ENCODE measurements at regions not wholly inside any gene's neighbourhood (a gene's known extent, or its start where the extent isn't known, plus 50 kb on each side); places are given as distances from the start of the nearest gene placed in this dataset.

DNA sequence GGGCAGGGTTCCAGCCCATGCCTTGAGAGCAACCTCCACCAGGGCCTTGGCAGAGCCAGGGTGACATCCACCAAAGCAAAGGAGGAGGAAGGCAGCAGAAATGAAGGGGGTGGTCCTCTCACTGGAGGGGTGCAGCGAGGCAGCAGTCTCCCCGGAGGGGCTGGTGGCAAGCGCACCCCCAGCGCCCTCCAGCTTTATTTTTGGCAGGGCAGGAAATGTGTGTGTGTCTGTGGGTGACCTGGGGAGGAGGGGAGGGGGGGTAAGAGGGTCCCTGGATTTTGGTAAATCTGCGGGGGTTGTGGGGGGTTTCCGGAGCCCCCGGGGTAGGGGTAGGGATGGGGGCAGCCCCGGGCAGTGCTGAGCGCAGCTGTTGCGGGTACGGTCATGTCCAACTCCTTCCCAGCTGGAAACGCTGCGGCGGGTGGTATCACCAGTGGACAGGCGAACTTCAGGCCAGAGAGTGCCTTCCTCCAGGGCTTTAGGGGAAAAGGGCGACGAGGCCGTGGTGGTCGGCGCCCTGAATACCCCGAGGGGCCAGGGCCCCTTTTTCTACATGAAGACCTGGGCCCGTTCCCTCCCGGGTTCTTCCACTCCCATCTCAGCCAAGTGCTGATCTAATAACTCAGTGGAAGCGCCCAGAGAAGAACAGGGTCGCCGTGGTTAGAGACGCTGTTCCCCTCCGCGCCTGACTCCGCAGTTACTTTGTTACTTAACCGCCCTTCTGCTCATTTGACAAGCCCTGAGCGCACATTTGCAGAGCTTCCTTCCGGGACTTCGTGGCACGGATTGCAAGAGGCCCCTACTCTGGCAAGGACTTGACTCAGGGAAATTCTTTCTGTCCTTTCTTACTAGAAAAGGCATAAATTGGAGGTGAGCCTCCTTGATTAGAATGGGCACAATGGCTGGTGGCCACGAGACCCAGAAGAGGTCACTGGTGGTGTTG lies 55.2 kb downstream of the FOS start:
- DNase-seq (ENCODE audit: low read depth): no peak

DNA sequence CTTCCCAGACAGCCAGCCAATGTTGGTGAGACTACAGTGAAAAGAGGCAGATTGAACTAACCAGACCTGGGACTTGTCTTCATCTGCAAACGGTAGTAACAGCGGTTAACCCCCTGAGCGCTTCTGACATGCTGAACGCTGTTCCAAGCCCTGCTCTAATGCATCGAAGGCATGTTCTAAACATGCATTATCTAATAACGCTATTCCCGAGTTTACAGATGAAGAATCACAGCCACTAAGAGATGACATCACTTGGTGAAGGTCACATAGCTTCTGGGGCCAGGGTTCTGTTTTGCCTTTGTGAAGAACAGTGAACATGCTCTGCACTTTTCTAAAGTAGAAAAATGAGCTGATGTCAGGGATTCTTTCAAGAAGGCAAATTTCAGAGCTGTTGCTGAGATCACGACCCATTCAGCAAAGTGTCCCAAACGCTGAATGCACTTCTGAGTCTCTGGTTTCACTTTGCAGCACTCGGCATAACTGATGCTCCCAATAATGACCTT lies 56.0 kb downstream of the FOS start:
- DNase-seq (ENCODE audit: low read depth): no peak

DNA sequence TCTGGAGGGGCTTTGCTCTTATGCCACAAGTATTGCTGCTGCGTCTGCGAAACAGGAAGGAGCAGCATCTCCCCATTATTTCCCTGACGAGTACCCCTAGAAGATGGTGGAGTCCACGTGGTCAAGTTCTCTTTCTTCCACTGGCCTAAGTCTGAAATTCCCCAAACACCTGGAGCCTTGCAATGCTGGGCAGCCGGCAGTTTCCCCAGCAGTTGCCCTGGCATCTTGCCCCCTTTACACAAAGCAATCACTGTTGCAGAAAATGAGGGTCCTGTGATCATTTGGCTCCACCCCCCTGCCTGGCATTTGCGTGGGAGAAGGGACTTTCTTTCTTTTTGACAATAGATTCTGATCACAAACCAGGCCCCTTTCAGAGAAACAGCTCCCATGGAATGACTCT lies 56.9 kb downstream of the FOS start:
- DNase-seq (ENCODE audit: low read depth): no peak

DNA sequence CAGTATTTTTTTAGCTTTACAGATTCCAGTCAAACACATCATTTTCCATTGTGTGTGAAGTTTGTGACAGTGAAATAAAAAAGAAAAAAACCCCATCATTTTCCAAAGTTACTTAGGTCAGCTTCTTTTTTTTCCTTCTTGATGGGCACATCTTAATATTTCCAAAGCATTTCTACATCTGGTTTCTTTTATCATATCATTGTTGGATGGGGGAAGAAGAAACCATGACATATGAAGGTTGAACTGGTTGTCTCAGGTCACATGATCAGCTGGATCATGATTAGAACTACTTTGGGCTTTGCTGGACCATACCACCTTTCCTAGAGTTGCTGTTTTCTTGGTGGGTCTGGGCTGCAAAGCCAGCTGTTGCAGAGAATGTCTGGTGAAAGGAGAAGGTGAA lies 59.8 kb downstream of the FOS start:
- DNase-seq (ENCODE audit: low read depth): no peak

DNA sequence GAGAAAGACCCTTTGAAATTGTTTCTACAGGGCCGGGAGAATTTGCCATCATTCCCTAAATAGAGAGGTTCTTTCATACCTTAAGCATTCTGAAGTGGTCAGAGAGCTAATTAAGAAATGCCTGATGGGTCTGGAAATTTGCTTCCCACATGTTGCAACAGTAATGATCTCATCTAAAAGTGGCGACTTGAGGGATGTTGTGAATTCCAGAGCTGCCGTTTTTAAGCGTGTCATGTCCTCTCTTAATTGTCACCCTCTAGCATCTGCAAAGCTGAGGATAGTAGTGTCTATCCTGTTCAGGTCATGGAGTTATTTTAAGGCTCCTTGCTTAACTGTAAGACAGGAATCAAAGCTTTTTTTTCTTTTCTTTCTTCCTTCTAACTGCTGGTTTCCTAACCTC lies 60.4 kb downstream of the FOS start:
- peak; percentile 66 for DNase-seq (ENCODE audit: low read depth)

DNA sequence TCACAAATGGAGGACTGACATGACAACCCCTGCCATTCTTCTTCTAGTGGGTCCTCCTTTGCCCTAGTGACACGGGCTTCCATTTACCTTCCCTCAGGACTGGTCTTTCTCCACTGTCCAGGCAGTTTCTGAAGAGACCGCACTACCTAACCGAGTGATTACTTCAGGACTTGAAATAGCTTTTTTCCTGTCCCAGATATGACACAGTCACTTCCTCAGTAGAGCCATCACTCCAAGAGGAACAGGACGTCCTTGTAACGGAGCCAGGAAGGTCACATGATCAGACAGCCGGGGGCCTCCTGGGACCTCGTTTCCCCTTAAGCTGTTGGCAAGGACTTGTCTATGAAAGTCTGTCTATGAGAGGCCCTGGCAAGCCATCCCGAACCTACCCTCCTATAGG lies 62.3 kb downstream of the FOS start:
- peak; percentile 79 for DNase-seq (ENCODE audit: low read depth)

DNA sequence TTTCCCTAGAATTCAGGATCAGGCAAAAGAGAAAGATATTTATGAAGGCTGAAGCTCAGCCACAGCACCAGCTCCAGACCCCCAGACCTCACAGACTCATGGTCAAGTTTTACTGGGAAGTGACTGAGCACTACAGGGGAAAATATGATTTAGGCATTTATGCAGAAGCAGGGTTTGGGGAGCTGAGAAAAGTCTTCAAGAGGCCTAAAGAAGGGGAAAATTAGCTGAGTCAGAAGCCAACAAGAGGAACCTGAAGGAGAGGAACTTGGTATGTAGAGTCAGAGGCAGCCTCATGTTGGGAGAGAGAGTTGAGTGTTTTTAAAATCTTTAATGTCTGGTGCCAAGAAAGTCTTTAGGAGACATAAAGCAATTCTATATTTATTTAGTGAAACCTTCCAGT lies 63.0 kb downstream of the FOS start:
- no peak for DNase-seq (ENCODE audit: low read depth)

DNA sequence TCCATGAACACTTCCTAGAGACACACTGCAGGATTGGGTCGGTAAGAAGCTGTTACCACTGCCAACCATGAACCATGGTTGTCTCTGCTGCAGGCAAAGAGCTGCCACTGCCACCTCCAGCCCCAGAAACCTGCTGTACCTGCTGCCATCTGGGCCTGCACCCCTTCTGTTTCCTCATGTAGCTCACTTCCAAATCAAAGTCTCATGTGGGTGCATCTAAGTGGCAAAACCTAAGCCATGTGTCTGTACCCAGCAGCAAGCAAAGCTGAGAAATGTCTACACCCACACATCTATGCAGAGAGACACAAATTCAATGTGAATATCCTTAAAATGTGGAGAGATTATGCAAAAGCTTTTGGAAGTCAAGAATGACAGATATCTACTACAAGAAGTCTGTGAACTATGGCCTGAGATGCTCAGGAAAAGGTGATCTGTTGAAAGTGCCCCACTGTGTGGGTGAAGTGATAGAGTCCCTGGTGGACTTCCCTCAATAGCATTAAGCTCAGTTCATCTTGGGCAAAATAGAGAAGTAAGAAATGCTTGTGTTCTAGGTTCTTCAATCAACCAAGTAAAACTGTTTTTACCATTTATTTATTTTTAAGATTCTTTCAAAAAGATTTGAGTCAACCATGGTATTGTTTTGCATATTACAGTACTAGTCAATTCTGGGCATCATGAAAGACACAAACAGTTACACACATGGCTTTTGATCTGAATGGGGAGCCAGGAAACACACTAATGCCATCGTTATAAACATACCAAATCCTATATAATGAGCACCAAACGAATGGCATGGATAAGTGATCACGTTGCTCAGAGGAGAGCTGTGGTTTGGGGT lies 64.4 kb downstream of the FOS start:
- no peak for DNase-seq (ENCODE audit: low read depth)

DNA sequence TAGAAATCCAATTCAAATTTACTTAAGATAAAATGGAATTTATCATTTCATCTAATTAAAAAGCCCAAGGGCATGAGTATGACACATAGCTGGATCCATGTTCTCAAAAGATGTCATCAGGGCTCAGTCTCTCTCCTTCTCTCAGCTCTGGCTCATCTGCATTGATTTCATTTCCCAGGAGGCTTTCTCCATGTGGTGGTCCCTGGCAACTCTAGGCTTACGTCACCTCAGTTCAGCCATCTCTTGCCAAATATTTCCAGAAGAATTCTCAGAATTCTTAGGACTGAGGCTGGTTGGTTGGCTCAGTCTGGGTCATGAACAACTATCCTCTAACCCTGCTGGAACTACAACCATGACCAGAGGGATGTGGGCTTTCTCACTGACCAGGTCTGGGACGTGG lies 65.3 kb downstream of the FOS start:
- peak; percentile 81 for DNase-seq (ENCODE audit: low read depth)

DNA sequence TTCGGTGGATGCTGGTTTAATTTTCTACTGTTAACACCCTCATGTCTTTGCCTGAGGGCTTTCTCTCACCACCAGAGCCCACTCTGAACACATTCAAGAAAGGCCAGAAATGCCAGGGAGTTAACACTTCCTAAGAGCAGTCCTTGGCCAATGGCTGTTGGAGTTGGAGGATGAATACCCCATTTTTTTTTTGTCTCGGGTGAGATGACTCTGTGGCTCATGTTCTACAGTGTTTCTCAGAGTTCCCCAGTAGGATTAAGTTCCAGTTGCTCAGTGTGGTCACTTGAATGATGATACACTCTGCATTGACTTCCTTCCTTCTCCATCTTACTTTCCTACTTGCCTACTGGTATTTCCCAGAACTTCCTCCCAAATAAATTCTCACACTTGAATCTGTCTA lies 65.8 kb downstream of the FOS start:
- DNase-seq (ENCODE audit: low read depth): no peak

DNA sequence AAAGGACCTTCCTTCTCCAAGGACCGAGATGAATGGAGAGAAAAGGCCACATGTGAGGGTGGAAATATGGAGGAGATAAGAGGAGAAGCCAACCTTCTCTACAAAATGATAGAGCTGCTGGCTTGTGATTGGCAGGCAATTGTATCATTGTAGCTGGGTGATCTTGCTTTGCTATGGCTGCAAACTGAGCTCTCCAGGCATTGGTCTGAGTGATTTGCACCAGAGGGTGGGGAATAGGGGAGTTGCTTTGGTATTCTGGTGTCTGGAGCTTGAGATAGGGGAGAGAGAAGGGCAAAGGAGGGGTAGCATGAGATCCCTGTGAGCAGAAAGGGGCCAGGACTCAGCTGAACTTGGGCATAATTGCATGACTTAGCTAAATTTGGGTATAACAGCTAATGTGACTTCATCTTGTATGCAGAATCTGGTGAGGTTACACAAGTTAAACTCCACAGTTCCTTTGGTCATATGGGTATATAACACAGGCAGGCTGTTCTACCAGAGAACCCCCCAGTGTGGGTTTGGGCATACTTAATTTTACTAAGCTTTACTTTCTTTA lies 72.0 kb downstream of the FOS start:
- DNase-seq (ENCODE audit: low read depth): no peak

DNA sequence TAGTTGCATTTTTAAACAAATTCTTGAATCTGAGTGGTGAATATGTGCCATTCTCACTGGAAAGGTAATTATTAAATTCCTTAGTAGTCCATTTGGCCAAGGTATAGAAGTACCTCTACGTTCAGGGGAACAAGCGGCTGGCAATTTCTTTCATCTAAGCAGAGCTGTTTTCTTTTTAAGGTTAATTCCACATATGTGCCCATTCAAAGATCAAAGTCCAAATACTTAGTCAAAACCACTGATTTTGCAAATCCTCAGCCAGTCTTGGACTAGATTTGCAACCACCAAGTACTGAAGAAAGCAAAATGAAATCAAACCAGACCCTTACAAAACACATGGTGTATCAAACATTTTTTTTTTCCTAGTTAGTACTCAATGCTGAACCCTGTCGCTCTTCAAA lies 68.7 kb upstream of the JDP2 start:
- no peak for DNase-seq (ENCODE audit: low read depth)

DNA sequence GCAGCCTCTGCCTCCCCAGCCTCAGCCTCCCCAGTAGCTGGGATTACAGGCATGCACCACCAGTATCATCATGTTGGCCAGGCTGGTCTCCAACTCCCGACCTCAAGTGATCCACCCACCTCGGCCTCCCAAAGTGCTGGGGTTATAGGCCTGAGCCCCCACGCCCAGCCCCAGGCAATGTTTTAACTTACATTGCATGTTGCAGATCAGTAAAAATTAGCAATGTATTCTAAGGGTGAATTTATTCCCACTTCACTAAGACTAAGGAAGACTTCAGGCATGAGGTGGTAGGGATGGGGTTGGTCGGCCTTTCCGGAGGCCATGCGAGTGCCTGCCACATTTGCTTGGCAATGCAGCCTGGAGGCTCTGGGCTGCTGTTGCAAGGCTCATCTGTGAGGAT lies 66.8 kb upstream of the JDP2 start:
- DNase-seq (ENCODE audit: low read depth): no peak

DNA sequence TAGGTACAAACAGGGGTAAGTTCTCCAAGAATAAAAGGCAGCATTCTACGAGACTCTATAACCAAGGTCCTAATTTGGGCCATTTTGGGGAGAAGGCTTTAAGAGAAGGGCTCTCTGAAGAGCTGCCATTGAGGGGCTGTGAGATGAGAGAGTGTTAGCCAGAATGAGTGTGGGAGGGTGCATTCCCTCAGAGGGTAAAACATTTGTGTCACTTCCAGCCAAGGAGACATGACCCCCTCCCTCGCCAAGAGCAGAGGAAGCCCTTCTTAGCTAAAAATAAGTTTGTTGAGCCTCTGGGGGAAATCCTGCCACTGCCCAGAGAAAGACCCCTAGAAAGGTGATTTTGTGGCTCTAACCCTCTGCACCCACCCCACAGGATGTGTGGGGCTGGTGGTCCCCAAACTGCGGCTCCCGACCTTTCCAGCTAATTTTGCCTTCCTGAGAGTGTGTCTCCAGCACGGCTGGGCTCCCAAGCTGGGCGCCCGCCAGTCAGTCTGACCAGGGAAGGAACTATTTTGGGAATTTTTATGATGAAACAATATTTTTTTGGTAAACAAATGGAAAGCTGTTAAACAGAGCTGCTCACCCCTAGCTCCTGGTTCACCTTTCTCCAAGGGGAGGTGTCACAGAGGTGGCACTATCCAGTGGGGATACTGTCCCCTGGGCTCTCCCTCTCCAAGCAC lies 65.9 kb upstream of the JDP2 start:
- DNase-seq (ENCODE audit: low read depth): peak; percentile 22

DNA sequence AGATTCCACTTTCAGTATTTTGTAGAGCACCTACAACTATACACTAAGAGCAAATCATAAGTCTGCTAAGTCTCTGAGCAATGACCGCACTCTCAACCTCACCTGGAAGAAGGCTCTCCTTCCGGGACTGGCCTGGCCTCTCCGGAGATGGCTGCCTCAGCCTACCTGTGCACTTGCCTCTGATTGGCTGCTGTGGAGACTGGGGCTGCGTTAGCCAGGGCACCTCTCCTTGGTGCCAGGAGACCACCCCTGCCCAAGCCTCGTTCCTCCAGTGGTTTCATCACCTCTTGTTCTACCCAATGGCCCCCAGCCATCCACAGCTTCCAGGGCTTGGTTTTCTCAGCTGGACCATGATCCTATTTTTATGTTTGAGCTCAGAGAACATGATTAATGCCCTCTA lies 64.7 kb upstream of the JDP2 start:
- DNase-seq (ENCODE audit: low read depth): no peak

DNA sequence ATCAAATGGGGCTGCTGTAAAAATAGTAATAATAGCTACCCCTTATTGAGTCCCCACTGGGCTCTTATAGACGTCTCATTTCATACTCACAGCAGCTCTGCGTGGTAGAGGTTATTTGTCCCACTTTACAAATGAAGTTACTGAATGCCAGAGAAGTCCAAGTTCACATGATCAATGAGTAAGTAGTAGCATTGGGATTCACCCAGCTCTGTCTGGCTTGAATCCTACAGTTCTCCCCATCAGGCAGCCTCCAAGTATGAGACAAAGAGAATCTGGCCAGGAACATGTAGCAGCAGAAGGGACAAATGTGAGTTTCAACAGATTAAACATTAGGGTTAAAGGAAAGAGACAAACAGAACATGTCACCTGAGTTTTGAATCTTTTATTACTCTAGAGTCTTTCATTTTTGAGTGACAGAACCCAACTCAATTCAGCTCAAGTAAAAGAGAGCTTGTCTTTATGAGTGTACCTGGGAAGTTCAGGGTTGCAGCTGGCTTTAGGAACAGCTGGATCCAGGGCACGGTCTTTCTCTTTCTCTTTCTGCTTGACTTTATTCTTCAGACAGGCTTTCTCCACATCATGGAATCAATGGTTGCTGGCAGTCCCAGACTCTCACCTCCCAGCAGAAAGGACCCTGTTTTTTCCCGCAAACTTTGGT lies 64.1 kb upstream of the JDP2 start:
- DNase-seq (ENCODE audit: low read depth): peak; percentile 16

DNA sequence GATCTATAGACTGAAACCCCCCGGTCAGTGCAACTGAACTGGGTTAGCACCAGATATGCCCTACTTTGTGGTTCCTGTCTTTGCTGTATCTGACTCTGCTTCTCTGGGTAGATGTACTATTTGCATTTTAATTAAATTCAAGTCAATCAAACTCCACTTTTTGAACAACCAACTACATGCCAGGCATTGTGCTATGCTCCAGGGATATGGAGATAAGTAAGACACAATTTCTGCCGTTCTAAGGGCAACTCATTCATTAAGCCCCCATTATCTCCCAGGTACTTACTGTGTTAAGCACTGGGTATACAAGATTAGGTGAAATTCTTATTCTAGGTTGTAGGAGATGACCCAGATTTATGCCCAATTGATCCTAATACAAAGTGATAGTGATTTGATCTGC lies 62.7 kb upstream of the JDP2 start:
- DNase-seq (ENCODE audit: low read depth): no peak

DNA sequence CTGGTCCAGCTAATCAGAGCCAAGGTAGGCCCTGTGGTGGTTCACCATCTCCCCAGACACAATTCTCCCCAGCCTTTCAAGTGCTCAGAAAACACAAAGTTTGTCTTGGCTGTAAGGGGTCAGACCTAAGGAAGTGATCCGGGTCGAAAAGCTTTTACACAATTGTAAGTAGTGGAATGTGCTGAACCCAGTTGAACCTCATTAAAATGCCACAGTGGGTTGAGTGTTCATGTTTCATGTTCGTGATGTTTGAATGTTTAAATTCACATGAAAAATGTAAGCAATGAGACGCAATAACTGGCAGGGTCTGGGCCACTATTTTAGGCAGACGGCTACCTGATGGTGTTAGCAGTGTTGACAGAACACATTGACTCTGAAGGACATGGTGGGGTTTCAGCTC lies 60.9 kb upstream of the JDP2 start:
- no peak for DNase-seq (ENCODE audit: low read depth)

DNA sequence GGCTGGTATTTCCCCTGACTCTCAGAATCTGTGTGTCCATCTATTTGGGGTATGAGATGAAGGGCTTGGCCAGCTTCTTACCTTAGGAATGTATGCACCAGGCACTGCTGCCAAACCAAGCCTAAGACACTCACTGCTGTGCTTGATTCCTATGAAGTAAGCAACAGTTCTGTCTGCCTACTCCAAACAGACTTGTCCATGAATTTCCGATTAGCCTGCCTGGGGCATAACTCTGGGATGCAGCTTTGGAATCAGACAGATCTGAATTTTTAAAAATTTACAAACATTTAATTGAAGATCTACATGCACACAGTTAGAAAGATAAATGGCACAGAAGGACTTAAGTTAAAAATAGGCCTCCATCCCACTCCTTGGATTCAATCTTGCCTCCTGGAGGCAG lies 59.5 kb upstream of the JDP2 start:
- no peak for DNase-seq (ENCODE audit: low read depth)

DNA sequence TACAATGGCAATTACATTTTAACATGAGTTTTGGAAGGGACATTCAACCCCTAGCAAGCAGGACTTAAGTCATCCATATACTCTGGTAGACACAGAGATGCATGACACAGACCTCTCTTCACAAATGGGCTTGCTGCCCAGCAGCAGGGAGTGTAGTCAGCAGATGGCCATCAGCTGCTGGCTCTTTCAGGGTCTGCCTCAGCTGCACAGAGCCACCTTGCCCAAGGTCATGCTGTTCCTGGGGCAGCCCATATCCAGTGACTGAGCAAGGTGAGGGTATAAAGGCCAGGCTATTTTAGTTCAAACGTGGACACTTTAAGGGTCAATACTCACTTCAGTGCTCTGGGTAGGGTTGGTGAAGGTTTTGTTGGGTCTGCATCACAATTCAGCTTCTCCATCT lies 58.3 kb upstream of the JDP2 start:
- no peak for DNase-seq (ENCODE audit: low read depth)

DNA sequence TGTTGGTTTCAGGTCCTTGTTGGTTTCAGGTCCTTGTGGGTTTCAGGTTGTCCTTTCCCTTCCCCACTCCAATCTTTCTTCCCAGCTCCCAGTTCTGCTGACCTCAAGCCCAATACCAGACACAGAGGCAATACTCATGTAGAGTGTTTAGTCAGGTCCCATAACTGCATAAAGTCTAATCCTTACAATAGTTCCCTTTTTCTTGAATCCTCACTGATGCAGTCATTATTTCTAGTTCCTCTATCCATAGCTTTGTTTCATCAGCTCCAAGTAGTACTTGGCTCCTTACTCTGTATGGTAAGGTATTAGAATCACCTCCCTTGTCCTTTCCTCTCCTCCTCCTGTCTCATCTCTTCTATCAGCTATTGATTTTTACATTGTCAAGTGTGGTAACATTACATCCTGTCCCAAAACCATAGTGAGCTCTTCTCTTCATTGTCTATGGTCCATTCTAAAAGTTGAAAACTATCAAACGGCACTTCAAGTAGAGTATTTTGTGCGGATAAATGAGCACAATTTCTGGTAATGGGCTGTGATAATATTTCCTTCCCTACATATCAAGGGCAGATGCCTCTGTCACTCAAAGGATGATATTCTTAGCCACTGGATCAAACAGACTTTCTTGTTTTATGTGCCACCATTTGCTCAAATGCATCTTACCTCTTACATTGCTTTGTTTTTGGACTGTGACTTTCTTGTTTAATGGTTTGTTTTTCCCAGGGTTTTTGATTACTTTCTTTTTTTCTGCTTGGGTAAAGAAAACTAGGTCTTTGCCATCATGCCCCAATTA lies 57.2 kb upstream of the JDP2 start:
- no peak for DNase-seq (ENCODE audit: low read depth)
